ENCODE measurements at regions not wholly inside any gene's neighbourhood (a gene's known extent, or its start where the extent isn't known, plus 50 kb on each side); places are given as distances from the start of the nearest gene placed in this dataset.
"Not testable (repeated sequence)": the region's sequence is repeated elsewhere in the genome, so short reads cannot be mapped to it uniquely, and the experiment has no call there.

GRCh38 chr2:142642650-142643049, 234.8 kb upstream of the KYNU start:
- CTCF ChIA-PET, result no interaction called here
- no peak for DNase-seq
- no peaks in the 10 kb centered on the region for H3K27me3 Mint-ChIP-seq
- no peak overlapping the region for H3K4me3 Mint-ChIP-seq
- intact Hi-C loops (cut with micrococcal nuclease), result loop anchor here (2.0 kb wide), 1 partner anchor 478 kb away; no protein-coding TSS in a partner anchor
- ATAC-seq (ENCODE audit: low read depth), result no peak
- no peak overlapping the region for H3K27ac Mint-ChIP-seq
- no peaks in the 10 kb centered on the region for H3K36me3 Mint-ChIP-seq (ENCODE audit: low read depth)
- POLR2A ChIA-PET, result no interaction called here
- TF ChIP-seq CTCF (IDR thresholded peaks at IDR 0.05), result no peak
- H3K4me1 Mint-ChIP-seq, result no peaks in the 10 kb centered on the region
- no peaks in the 10 kb centered on the region for H3K9me3 Mint-ChIP-seq

GRCh38 chr2:142629193-142629592, 248.3 kb upstream of the KYNU start:
- ATAC-seq (ENCODE audit: low read depth) (no peak), DNase-seq (no peak)
- TF ChIP-seq CTCF (IDR thresholded peaks at IDR 0.05), result no peak
- Mint-ChIP-seq H3K9me3 (peaks cover 4% of the 10 kb centered on the region), H3K27ac (no peak overlapping the region), H3K4me3 (no peak overlapping the region), H3K4me1 (no peaks in the 10 kb centered on the region), H3K27me3 (no peaks in the 10 kb centered on the region), H3K36me3 (ENCODE audit: low read depth) (no peaks in the 10 kb centered on the region)
- ChIA-PET POLR2A (no interaction called here), CTCF (no interaction called here)
- intact Hi-C loops (cut with micrococcal nuclease), result no loop called here

- ATAC-seq (ENCODE audit: low read depth), result no peak
- peaks cover 6% of the 10 kb centered on the region for H3K27me3 Mint-ChIP-seq
- intact Hi-C loops (cut with micrococcal nuclease), result no loop called here
- POLR2A ChIA-PET, result no interaction called here
- no peaks in the 10 kb centered on the region for H3K9me3 Mint-ChIP-seq
- H3K4me1 Mint-ChIP-seq, result no peaks in the 10 kb centered on the region
- TF ChIP-seq CTCF (IDR thresholded peaks at IDR 0.05), result no peak
- no peak overlapping the region for H3K4me3 Mint-ChIP-seq
- no peaks in the 10 kb centered on the region for H3K36me3 Mint-ChIP-seq (ENCODE audit: low read depth)
- CTCF ChIA-PET, result no interaction called here
- DNase-seq, result no peak
- no peak overlapping the region for H3K27ac Mint-ChIP-seq
These were observed 256.2 kb upstream of the KYNU start for GRCh38 chr2:142621287-142621686.

GRCh38 chr2:142617461-142617860, 260.0 kb upstream of the KYNU start:
- Mint-ChIP-seq H3K4me3 (no peak overlapping the region), H3K27me3 (peaks cover 10% of the 10 kb centered on the region), H3K36me3 (ENCODE audit: low read depth) (no peaks in the 10 kb centered on the region), H3K27ac (no peak overlapping the region), H3K9me3 (no peaks in the 10 kb centered on the region), H3K4me1 (no peaks in the 10 kb centered on the region)
- no peak for TF ChIP-seq CTCF (IDR thresholded peaks at IDR 0.05)
- ATAC-seq (ENCODE audit: low read depth), result no peak
- DNase-seq, result no peak
- ChIA-PET CTCF (no interaction called here), POLR2A (no interaction called here)
- intact Hi-C loops (cut with micrococcal nuclease), result no loop called here

DNA sequence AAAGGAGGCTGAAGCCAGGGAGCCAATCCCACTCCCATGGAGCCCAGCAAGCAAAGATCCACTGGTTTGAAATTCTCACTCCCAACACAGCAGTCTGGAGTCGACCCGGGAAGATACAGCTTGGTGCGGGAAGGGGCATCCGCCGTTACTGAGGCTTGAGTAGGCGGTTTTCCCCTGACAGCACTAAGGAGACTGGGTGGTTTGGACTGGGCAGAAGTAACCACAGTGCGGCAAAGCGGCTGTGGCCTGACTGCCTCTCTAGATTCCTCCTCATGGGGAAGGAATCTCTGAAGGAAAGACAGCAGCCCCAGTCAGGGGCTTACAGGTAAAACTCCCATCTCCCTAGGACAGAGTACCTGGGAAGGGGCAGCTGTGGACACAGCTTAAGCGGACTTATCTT, 261.6 kb upstream of the KYNU start:
- intact Hi-C loops (cut with micrococcal nuclease), result no loop called here
- Mint-ChIP-seq H3K27ac (no peak overlapping the region), H3K4me1 (no peaks in the 10 kb centered on the region), H3K36me3 (ENCODE audit: low read depth) (no peaks in the 10 kb centered on the region), H3K27me3 (peaks cover 10% of the 10 kb centered on the region), H3K9me3 (no peaks in the 10 kb centered on the region), H3K4me3 (no peak overlapping the region)
- ATAC-seq (ENCODE audit: low read depth) (no peak), DNase-seq (no peak)
- TF ChIP-seq CTCF (IDR thresholded peaks at IDR 0.05), result no peak
- CTCF ChIA-PET, result no interaction called here
- POLR2A ChIA-PET, result no interaction called here

GRCh38 chr2:142613193-142613592, 264.3 kb upstream of the KYNU start:
- DNase-seq; CTCF ChIA-PET; ATAC-seq (ENCODE audit: low read depth); H3K27ac Mint-ChIP-seq; intact Hi-C loops (cut with micrococcal nuclease); POLR2A ChIA-PET; H3K36me3 Mint-ChIP-seq (ENCODE audit: low read depth); H3K4me3 Mint-ChIP-seq; H3K4me1 Mint-ChIP-seq; H3K9me3 Mint-ChIP-seq: not testable (repeated sequence)
- peaks cover 10% of the 10 kb centered on the region for H3K27me3 Mint-ChIP-seq
